CMK (cell line): ENCODE measurements at regions not wholly inside any gene's neighbourhood (a gene's known extent, or its start where the extent isn't known, plus 50 kb on each side); places are given as distances from the start of the nearest gene placed in this dataset.
"Not testable (repeated sequence)": the region's sequence is repeated elsewhere in the genome, so short reads cannot be mapped to it uniquely, and the experiment has no call there.

ENCODE experiments used
- DNase-seq: peaks from one replicate; pipeline ENCODE4 v3.0.0-alpha.2; 2010; ENCODE audit warnings: low read depth

GRCh38 chr2:241957276-241957675 is 87.7 kb downstream of the RTP5 start:
- DNase-seq, result no peak

GRCh38 chr2:241958818-241959545 is 89.5 kb downstream of the RTP5 start:
- no peak for DNase-seq

GRCh38 chr2:241959751-241960269 is 90.3 kb downstream of the RTP5 start:
- DNase-seq, result no peak

- DNase-seq, result no peak
These were observed 91.9 kb downstream of the RTP5 start for GRCh38 chr2:241961454-241961853.

DNA sequence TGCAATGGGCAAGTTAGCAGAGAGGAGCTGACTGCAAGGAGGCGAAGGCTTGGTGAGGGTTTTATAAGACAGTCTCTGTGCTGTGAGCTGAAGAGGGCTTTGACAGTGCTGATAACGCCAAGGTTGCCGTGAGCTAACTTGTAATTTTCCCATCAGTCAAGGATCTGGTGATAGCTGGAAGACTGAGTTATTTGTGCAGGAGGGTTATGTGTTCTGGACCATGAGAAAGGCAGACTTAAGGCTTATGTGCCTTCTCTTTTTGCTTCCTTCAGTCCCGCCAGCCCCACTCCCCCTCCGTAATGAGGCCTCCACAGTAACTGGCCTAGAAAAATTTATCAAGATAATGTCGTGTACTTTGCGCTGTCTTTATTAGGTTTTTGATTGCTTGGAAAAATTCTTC is 94.6 kb downstream of the RTP5 start:
- no peak for DNase-seq

DNA sequence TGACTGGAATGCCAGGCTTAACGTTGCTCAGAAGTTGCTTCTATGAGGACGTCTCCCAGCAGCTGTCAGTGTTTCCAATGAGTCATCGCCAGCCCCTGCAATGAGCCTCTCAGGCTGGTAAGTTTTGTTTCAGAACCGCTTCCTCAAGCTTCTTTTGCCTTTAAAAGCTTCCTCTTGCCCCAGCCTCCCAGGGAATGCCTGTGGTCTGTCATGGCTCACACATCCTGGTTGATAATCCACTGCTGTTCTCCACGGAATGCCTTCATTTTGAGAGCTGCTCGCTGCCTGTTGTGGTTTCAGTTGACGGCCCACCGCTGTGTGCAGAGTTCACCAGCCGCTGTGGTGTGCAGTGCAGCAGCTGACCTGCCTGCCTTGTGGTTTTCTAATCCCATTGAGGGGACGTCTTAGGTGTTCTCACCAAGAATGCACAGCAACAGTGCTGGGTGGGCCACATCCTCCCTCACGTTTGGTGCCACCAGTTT is 96.4 kb downstream of the RTP5 start:
- DNase-seq, result no peak

DNA sequence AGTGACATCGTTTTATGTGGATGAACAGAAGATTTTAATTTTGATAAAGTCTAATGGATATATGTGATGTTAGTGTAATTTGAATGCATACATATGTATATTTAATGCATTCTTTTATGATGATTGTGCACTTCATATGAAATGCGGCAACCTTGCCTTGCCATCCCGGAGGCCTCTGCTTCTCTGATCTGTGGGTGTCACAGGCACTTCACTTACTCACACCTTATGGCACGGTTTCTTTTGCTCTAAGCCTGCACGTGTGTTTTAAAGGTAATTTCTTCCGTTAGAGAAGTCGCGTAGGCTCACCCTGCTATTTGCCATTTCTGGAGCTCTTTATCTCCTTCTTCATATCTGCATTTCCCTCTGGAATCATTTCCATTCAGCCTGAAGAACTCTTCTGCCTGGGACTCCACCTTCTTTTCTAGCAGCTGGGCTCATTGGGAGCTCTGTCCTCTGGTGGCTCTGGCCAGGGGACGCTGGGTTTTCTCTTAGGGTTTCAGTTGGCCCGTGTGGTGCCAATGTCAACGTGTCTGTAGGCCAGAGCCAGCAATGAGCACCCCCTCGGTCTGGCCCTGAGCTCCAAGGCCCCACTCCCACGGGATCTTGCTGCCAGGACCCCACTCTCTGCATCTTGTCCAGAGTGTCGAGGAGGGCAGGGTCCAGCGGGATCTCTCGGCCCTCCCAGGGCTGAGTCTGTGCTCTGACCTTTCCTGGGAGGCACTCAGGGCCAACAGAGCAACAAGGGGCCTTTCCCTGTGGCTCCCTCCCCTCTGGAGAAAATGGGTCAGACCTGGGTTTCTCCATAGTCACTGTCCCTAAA is 97.3 kb downstream of the RTP5 start:
- DNase-seq, result no peak

- no peak for DNase-seq
These were observed 98.1 kb downstream of the RTP5 start for GRCh38 chr2:241967467-241968144.

- DNase-seq, result no peak
These were observed 98.9 kb downstream of the RTP5 start for GRCh38 chr2:241968417-241968816.

DNA sequence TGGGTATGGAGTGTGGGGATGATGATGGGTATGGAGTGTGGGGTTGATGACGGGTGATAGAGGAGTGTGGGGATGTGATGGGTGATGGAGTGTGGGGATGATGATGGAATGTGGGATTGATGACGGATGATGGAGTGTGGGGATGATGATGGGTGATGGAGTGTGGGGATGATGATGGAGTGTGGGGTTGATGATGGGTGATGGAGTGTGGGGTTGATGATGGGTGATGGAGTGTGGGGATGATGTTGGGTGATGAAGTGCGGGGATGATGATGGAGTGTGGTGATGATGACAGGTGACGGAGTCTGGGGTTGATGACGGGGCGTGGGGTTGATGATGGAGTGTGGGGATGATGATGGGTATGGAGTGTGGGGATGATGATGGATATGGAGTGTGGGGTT is 99.7 kb downstream of the RTP5 start:
- not testable (repeated sequence) for DNase-seq

DNA sequence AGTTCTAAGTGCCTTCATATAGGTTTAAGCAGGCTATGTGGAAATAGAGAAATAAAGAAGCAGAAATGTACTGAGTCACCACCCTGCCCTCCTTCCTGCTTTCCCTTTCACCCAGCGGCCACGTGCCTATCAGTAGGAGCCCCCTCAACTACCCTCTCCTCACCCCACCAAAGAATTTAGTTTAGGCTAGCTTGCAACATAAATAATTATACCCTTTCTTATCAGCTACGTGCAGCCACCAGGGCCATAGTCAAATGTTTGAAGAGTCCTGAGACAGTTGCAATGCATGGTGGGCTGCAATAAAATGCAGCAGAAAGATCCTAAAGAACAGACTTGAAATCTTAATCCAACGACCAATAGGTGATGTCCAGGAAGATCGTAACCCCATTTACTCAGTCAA is 101.2 kb downstream of the RTP5 start:
- no peak for DNase-seq

- DNase-seq, result no peak
These were observed 104.6 kb downstream of the RTP5 start for GRCh38 chr2:241974096-241974495.

DNA sequence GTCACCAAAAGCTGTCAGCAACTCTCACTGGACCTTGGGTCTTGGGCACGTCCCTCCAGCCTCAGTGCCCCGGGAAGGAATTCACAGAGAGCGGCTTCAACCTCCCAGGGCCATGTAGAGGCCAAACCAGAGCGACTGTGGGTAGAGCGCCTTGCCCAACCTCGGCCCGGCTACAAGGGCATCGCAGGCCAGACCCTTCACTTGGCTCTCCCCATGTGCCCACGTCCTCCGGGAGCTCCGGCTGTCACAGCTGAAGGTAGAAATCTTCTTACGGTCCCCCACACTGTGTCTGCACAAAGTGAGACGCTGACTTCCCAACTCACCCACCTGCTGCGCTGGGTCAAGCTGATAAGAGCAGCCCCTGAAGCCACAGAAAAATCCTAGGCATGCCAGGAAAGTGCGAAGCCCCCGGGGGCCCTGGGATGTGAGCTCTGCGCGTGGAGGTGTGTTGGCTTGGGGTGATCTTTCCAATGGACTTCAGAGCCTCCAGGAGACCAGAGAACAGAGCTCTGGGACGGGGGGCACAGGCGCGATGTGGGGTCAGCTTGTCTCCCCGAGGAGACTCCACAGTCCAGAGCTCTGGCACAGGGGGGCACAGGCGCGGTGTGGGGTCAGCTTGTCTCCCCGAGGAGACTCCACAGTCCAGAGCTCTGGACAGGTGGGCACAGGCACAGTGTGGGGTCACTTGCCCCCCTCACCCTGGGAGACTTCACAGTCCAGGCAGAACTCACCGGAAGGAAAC is 105.5 kb downstream of the RTP5 start:
- no peak for DNase-seq

- no peak for DNase-seq
These were observed 106.2 kb downstream of the RTP5 start for GRCh38 chr2:241975593-241976284.

DNA sequence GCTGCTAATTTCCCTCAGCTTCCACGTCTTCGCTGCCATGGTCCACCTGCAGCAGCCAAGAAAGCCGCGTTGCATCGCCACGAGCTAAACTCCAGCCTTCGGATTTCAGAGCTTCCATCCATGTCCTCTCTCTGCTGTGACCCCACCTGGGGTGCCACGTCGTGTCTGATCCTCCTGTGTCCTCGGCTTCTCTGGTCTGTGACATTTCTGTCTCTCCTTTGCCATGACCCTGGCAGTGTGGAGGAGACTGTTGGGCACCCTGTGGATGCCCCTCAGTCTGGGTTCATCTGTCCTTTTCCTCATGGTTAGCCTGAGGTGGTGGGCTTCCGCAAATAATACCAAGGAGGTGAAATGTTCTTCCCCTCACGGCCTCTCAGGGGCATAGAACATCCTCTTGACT is 106.8 kb downstream of the RTP5 start:
- no peak for DNase-seq

DNA sequence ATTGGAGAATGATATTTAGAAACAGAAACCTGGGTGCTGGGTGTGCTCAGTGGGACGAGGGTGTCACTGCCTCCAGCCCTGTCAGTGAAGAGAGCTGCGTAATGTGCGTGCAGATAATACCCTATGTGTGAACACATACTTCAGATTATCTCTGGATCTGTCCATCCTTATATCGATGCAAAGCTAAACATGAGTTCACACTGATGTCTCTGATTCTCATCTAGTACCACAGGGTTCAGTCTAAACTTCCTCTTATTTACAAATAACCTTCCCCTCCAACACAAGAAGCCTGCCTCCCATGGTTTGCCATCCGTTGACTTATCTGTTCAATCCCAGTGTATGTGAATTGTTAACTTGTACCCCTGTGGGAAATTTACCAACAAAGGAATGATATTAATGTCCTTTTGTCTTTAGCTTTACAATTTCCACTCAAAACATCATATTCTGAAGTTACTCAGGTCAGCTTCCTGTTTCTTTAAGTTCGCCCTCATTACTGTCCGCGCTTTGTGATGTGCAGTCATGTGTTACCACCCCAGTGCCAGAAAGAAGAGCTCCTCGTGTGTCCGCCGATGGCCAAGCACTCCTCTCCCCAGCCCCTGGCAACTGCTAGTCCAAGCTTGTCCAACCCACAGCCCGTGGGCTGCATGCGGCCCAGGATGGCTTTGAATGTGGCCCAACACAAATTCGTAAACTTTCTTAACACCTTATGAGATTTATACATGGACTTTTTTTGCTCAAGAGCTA is 108.2 kb downstream of the RTP5 start:
- no peak for DNase-seq

DNA sequence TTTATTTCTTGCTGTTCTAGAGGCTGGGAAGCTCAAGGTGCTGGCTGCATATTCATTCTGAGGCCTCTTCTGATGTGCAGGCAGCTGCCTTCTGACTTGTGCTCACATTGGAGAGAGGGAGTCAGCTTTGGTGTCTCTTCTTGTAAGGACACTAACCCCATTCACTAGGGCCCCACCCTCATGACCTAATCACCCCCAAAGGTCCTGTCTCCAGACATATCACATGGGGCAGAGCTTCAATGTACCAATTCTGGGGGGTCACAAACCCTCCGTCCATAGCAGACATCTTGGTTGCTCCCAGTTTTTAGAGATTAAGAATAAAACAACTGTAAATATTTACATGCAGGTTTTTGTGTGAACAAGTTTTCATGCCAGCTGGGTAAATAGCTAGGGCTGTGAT is 109.1 kb downstream of the RTP5 start:
- DNase-seq, result no peak

DNA sequence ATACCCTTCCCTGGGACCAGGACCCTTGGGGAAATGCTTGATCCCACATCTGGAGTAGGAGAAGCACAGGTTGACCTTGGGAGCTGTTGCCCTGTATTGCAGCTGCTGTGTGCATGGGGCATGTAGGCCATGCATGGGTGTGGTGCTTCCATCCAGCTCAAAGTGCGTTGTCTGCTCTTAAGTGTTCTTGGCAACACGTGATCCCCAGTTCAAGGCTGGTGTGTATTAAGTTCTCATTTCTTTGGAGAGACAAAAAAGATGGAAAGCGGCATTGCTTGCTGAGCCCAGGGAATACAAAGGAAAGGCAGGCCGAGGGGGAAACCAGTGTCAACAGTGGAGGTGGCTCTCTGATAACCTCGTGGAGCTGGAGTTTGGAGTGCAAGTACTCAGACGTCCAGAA is 110.7 kb downstream of the RTP5 start:
- no peak for DNase-seq

DNA sequence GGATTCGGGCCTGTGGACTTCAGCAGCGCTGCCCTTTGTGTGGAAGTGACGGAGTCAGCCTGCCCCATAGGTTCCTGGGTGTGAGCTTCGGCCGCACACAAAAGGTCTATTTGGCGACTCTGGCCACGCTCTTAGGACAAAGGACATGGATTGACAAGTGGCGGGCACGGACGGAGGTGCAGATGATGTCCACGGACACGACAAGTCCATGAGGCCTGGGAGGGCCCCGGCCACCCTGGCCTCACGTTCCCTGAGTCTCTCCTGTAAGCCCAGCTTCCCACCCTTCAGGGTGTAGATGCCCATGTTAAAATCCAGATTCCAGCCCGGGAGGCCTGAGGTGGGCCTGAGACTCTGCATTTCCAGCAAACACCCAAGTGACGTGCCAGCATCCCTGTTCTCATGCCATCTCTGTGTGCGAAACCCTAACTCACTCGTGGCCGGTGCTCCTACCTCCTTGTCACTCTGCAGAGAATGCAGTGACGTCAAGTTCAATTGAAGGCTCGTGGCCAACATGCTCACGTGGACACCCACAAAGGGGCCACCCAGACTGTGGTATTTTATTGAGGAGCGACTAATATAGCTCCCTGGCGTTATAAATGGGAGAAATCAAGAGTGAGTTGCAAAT is 111.7 kb downstream of the RTP5 start:
- no peak for DNase-seq
